Epithelial cell of proximal tubule (primary cell): ENCODE measurements at regions not wholly inside any gene's neighbourhood (a gene's known extent, or its start where the extent isn't known, plus 50 kb on each side); places are given as distances from the start of the nearest gene placed in this dataset.

Experiments used
- DNase-seq: peaks from one replicate; pipeline ENCODE4 v3.0.0-alpha.2; 2011; ENCODE audit warnings: low read depth
- H3K4me3 ChIP-seq: 2 replicates; pipeline ENCODE4 v1.5.1; 2011; ENCODE audit warnings: low read depth, mild to moderate bottlenecking, low read length
- TF ChIP-seq, protein P1 (sequence below): conservative IDR thresholded peaks from 2 replicates; pipeline ENCODE4 v1.5.1; 2012; ENCODE audit warnings: low read depth, mild to moderate bottlenecking, low read length

DNA sequence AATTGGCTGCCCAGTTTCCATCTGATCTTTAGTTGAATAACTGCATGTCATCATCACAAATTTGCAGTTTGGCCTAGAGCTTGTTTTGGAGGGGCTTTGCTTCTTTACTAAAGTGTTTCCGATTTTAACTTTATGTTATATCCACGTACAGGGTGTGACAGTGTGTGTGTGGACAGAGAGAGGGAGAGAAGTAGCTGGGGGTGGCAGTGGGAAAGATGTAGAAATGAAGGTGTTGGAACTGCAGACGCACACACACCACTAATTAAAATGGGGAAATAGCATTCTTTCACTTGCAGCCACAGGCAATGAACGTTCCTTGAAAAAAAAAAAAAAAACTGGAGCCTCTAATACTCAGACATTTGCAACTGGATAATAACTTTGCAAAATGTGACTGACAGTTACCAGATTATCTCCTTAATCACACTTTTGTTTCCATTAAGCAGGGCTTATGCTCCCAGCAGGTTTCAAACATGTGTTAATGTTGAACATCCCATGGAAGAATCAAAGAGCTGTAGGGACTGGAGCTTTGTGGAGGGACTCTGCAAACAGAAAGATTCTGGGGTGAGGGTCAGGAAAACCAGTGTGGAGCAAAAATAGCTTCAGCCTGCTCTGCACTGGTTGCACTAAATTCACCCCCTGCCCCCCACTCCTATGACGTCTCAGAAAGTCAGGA, 238.1 kb upstream of the TENM4 start:
- H3K4me3 ChIP-seq, result no peak overlapping the region
- DNase-seq, result no peak
- TF ChIP-seq, protein P1, sequence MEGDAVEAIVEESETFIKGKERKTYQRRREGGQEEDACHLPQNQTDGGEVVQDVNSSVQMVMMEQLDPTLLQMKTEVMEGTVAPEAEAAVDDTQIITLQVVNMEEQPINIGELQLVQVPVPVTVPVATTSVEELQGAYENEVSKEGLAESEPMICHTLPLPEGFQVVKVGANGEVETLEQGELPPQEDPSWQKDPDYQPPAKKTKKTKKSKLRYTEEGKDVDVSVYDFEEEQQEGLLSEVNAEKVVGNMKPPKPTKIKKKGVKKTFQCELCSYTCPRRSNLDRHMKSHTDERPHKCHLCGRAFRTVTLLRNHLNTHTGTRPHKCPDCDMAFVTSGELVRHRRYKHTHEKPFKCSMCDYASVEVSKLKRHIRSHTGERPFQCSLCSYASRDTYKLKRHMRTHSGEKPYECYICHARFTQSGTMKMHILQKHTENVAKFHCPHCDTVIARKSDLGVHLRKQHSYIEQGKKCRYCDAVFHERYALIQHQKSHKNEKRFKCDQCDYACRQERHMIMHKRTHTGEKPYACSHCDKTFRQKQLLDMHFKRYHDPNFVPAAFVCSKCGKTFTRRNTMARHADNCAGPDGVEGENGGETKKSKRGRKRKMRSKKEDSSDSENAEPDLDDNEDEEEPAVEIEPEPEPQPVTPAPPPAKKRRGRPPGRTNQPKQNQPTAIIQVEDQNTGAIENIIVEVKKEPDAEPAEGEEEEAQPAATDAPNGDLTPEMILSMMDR, result no peak

DNA sequence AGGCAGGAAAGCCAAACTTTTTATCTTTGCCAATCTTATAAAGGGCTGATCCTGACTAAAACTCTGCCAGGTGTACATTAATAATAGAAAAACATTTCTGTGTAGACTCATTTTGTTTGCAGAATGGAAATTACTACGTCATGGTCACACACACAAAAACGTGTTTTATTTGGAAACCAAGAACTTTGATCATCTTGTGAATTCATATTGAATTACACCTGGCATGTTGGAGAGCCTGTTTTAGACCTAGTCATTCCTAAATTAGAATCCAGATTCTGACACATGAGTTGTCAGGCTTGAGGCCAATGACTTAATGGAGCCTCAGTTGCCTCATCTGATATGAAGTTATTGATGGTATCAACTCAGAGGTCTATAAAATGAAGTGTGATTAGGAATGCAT, 235.6 kb upstream of the TENM4 start:
- no peak overlapping the region for H3K4me3 ChIP-seq
- DNase-seq, result no peak
- TF ChIP-seq, protein P1, result no peak

DNA sequence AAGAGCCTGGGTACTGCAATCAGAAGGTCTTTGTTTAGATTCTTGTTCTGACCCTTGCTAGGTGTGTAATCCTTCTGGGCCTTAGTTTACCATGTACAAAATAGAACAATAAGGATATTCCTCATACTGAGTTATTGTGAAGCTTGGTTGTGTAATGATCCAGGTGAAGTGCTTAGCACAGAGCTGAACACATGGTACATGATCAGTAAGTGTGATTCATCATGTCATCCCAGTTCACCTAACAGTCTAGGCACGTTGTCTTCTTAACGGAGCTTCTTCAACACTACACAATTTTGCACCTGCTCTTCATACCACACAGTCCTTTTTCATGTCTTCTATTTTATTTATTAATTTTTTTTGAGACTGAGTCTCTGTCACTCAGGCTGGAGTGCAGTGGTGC, 234.3 kb upstream of the TENM4 start:
- no peak for DNase-seq
- no peak overlapping the region for H3K4me3 ChIP-seq
- TF ChIP-seq, protein P1, result no peak

DNA sequence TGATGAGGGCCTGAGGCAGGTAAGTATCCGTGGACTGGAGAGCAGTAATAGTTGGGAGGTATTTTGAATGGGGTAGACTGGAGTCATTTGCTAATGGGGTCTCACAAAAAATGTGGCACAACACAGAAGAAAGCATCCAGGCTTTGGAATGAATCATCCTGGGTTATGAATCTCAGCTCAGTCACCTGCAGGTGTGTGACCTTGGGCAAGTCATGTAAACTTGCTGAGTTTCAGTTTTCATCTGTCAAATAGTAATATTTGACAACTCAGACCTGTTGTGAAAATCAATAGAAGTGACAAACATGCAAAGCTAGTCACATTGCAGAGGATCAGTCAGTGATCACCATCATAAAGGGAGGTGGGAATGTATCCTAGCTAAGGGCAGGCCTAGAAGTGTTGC, 232.0 kb upstream of the TENM4 start:
- H3K4me3 ChIP-seq, result no peak overlapping the region
- no peak for DNase-seq
- TF ChIP-seq, protein P1, result no peak

DNA sequence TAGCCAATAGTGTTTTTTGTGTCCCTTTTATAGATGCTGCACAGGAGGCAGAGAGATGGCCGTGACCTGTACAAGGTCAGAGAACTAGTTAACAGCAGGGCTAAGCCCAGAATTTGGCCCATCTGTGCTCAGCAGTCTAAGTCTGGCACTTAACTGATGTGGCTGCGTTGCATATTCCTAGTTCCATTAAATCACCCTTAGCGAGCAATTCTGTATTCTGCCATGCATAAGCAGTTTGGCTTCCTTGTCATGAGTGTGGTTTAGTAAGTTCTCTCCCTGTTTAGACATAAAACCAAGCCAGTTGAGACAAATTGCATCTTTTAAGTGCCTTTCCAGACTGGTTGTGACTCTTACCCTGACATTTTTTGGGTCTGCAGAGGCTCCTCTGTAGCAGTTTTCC, 230.6 kb upstream of the TENM4 start:
- DNase-seq, result no peak
- TF ChIP-seq, protein P1, result no peak
- no peak overlapping the region for H3K4me3 ChIP-seq

DNA sequence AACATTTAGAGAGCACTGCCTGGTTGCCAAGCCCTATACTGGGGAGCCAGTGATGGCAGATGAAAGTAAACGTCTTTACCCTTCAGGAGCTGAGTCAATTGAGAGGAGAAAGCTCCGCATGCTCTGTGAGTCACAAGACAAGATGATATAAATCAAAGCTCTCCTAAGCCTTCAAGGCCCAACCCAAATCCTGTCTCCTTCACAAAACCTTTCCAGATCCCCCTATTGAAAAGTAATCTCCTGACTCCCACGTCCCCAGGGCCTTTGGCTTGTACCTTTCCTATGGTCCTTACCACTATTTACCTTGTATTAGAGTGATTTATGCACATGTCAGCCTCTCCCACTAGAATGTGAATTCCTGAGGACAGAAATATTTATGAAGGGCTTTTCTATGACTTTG, 230.1 kb upstream of the TENM4 start:
- TF ChIP-seq, protein P1, result no peak
- no peak overlapping the region for H3K4me3 ChIP-seq
- DNase-seq, result no peak

DNA sequence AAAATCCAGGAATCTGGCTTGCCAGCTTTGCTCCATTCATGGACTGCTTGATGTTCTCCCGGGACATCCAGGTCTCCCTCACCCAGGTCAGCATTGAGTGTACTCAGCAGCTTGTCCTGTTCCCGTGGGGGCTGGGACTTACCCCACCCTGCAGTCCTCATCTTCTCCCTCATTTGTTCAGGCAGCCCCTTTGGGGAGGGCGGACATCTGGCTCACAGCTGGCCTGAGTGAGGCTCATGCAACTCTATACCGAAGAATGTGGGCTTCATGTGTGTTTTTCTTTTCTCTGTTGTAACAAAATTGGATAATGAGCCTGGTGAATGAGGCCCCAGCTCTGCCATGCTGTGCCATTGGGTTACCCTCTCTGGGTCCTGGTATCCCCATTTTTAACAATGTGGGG, 227.7 kb upstream of the TENM4 start:
- DNase-seq, result no peak
- TF ChIP-seq, protein P1, result no peak

More for the DNA sequence above, 227.7 kb upstream of the TENM4 start:
- no peak overlapping the region for H3K4me3 ChIP-seq
